ENCODE measurements at regions not wholly inside any gene's neighbourhood (a gene's known extent, or its start where the extent isn't known, plus 50 kb on each side); places are given as distances from the start of the nearest gene placed in this dataset.

GRCh38 chr2:136250131-136250530 lies 132.2 kb upstream of the CXCR4 start:
- DNase-seq (no peak), ATAC-seq (no peak)
- 71% methylated on average over 3 of the region's 3 CpGs for WGBS
- Histone ChIP-seq H3K4me1 (ENCODE audit: control insufficient read depth, insufficient read depth, low read length) (peaks cover 3% of the 10 kb centered on the region), H3K9me3 (ENCODE audit: control insufficient read depth, low read length) (no peaks in the 10 kb centered on the region), H3K27me3 (ENCODE audit: control insufficient read depth, insufficient read depth) (no peaks in the 10 kb centered on the region), H3K4me3 (ENCODE audit: low read length) (no peak overlapping the region), H3K27ac (ENCODE audit: low read length) (no peak overlapping the region)
- intact Hi-C loops (cut with DNase I), result no loop called here

- H3K9me3 ChIP-seq (ENCODE audit: control insufficient read depth, low read length), result no peaks in the 10 kb centered on the region
- DNase-seq, result no peak
- H3K27ac ChIP-seq (ENCODE audit: low read length), result no peak overlapping the region
- H3K27me3 ChIP-seq (ENCODE audit: control insufficient read depth, insufficient read depth), result no peaks in the 10 kb centered on the region
- no peak for ATAC-seq
- no peak overlapping the region for H3K4me3 ChIP-seq (ENCODE audit: low read length)
- 85% methylated on average over 2 of the region's 2 CpGs for WGBS
- H3K4me1 ChIP-seq (ENCODE audit: control insufficient read depth, insufficient read depth, low read length), result peaks cover 3% of the 10 kb centered on the region
- intact Hi-C loops (cut with DNase I), result no loop called here
Measured at GRCh38 chr2:136248907-136249306, 131.0 kb upstream of the CXCR4 start.

GRCh38 chr2:136248242-136248641 lies 130.3 kb upstream of the CXCR4 start:
- H3K27ac ChIP-seq (ENCODE audit: low read length), result no peak overlapping the region
- no peak overlapping the region for H3K4me3 ChIP-seq (ENCODE audit: low read length)
- DNase-seq (peak in 1 of 3 donors; percentile 27), ATAC-seq (peak in 1 of 2 donors; percentile 64)
- H3K27me3 ChIP-seq (ENCODE audit: control insufficient read depth, insufficient read depth), result no peaks in the 10 kb centered on the region
- intact Hi-C loops (cut with DNase I), result no loop called here
- peaks cover 3% of the 10 kb centered on the region for H3K4me1 ChIP-seq (ENCODE audit: control insufficient read depth, insufficient read depth, low read length)
- WGBS, result 38% methylated on average over 2 of the region's 2 CpGs
- no peaks in the 10 kb centered on the region for H3K9me3 ChIP-seq (ENCODE audit: control insufficient read depth, low read length)

- Histone ChIP-seq H3K4me3 (ENCODE audit: low read length) (no peak overlapping the region), H3K27ac (ENCODE audit: low read length) (no peak overlapping the region), H3K27me3 (ENCODE audit: control insufficient read depth, insufficient read depth) (no peaks in the 10 kb centered on the region), H3K4me1 (ENCODE audit: control insufficient read depth, insufficient read depth, low read length) (peaks cover 3% of the 10 kb centered on the region), H3K9me3 (ENCODE audit: control insufficient read depth, low read length) (no peaks in the 10 kb centered on the region)
- 58% methylated on average over 7 of the region's 7 CpGs for WGBS
- intact Hi-C loops (cut with DNase I), result no loop called here
- DNase-seq (peak in 2 of 3 donors; percentile 55 to 68), ATAC-seq (peak; percentile 10 to 45)
Measured at GRCh38 chr2:136247204-136247950, 129.4 kb upstream of the CXCR4 start.

- no peak overlapping the region for H3K27ac ChIP-seq (ENCODE audit: low read length)
- DNase-seq, result peak; percentile 52 to 78 (median 68)
- H3K4me1 ChIP-seq (ENCODE audit: control insufficient read depth, insufficient read depth, low read length), result peaks cover 3% of the 10 kb centered on the region
Measured at GRCh38 chr2:136246086-136246669, 128.2 kb upstream of the CXCR4 start.

GRCh38 chr2:136245211-136245610 lies 127.3 kb upstream of the CXCR4 start:
- ATAC-seq (no peak), DNase-seq (no peak)
- Histone ChIP-seq H3K4me3 (ENCODE audit: low read length) (no peak overlapping the region), H3K27ac (ENCODE audit: low read length) (no peak overlapping the region), H3K9me3 (ENCODE audit: control insufficient read depth, low read length) (no peaks in the 10 kb centered on the region), H3K4me1 (ENCODE audit: control insufficient read depth, insufficient read depth, low read length) (peaks cover 3% of the 10 kb centered on the region), H3K27me3 (ENCODE audit: control insufficient read depth, insufficient read depth) (no peaks in the 10 kb centered on the region)
- WGBS, result 96% methylated on average over 8 of the region's 8 CpGs
- intact Hi-C loops (cut with DNase I), result no loop called here

More at GRCh38 chr2:136246086-136246669, 128.2 kb upstream of the CXCR4 start:
- Histone ChIP-seq H3K9me3 (ENCODE audit: control insufficient read depth, low read length) (no peaks in the 10 kb centered on the region), H3K4me3 (ENCODE audit: low read length) (no peak overlapping the region), H3K27me3 (ENCODE audit: control insufficient read depth, insufficient read depth) (no peaks in the 10 kb centered on the region)
- intact Hi-C loops (cut with DNase I), result no loop called here
- WGBS, result 47% methylated on average over 15 of the region's 15 CpGs
- ATAC-seq, result peak; percentile 77 to 83

- DNase-seq (no peak), ATAC-seq (no peak)
- Histone ChIP-seq H3K9me3 (ENCODE audit: control insufficient read depth, low read length) (no peaks in the 10 kb centered on the region), H3K4me3 (ENCODE audit: low read length) (no peak overlapping the region), H3K27me3 (ENCODE audit: control insufficient read depth, insufficient read depth) (no peaks in the 10 kb centered on the region), H3K4me1 (ENCODE audit: control insufficient read depth, insufficient read depth, low read length) (peaks cover 3% of the 10 kb centered on the region), H3K27ac (ENCODE audit: low read length) (no peak overlapping the region)
- intact Hi-C loops (cut with DNase I), result no loop called here
- 95% methylated on average over 2 of the region's 2 CpGs for WGBS
Measured at GRCh38 chr2:136244536-136244885, 126.6 kb upstream of the CXCR4 start.

GRCh38 chr2:136243638-136244535 lies 125.9 kb upstream of the CXCR4 start:
- intact Hi-C loops (cut with DNase I), result no loop called here
- DNase-seq (no peak), ATAC-seq (no peak)
- Histone ChIP-seq H3K4me3 (ENCODE audit: low read length) (no peak overlapping the region), H3K4me1 (ENCODE audit: control insufficient read depth, insufficient read depth, low read length) (peaks cover 3% of the 10 kb centered on the region), H3K27me3 (ENCODE audit: control insufficient read depth, insufficient read depth) (no peaks in the 10 kb centered on the region), H3K27ac (ENCODE audit: low read length) (no peak overlapping the region), H3K9me3 (ENCODE audit: control insufficient read depth, low read length) (no peaks in the 10 kb centered on the region)
- 69% methylated on average over 16 of the region's 16 CpGs for WGBS

GRCh38 chr2:136242687-136243277 lies 124.8 kb upstream of the CXCR4 start:
- Histone ChIP-seq H3K27me3 (ENCODE audit: control insufficient read depth, insufficient read depth) (no peaks in the 10 kb centered on the region), H3K4me1 (ENCODE audit: control insufficient read depth, insufficient read depth, low read length) (peaks cover 2% of the 10 kb centered on the region), H3K4me3 (ENCODE audit: low read length) (no peak overlapping the region), H3K9me3 (ENCODE audit: control insufficient read depth, low read length) (no peaks in the 10 kb centered on the region), H3K27ac (ENCODE audit: low read length) (no peak overlapping the region)
- DNase-seq (no peak), ATAC-seq (no peak)
- WGBS, result 76% methylated on average over 10 of the region's 10 CpGs
- intact Hi-C loops (cut with DNase I), result no loop called here

GRCh38 chr2:136242100-136242499 lies 124.2 kb upstream of the CXCR4 start:
- no peaks in the 10 kb centered on the region for H3K9me3 ChIP-seq (ENCODE audit: control insufficient read depth, low read length)
- DNase-seq, result no peak
- intact Hi-C loops (cut with DNase I), result no loop called here
- no peak for ATAC-seq
- WGBS, result 90% methylated on average over 4 of the region's 4 CpGs
- no peaks in the 10 kb centered on the region for H3K4me1 ChIP-seq (ENCODE audit: control insufficient read depth, insufficient read depth, low read length)
- H3K27me3 ChIP-seq (ENCODE audit: control insufficient read depth, insufficient read depth), result no peaks in the 10 kb centered on the region
- H3K4me3 ChIP-seq (ENCODE audit: low read length), result no peak overlapping the region
- H3K27ac ChIP-seq (ENCODE audit: low read length), result no peak overlapping the region

All from right cardiac atrium (tissue), 5 donors.